Midbrain (tissue), 1 donor: ENCODE measurements at regions not wholly inside any gene's neighbourhood (a gene's known extent, or its start where the extent isn't known, plus 50 kb on each side); places are given as distances from the start of the nearest gene placed in this dataset.

ENCODE experiments used
- DNase-seq: peaks from one replicate; lab custom pipeline; 2025; lab: John Stamatoyannopoulos, UW

DNA sequence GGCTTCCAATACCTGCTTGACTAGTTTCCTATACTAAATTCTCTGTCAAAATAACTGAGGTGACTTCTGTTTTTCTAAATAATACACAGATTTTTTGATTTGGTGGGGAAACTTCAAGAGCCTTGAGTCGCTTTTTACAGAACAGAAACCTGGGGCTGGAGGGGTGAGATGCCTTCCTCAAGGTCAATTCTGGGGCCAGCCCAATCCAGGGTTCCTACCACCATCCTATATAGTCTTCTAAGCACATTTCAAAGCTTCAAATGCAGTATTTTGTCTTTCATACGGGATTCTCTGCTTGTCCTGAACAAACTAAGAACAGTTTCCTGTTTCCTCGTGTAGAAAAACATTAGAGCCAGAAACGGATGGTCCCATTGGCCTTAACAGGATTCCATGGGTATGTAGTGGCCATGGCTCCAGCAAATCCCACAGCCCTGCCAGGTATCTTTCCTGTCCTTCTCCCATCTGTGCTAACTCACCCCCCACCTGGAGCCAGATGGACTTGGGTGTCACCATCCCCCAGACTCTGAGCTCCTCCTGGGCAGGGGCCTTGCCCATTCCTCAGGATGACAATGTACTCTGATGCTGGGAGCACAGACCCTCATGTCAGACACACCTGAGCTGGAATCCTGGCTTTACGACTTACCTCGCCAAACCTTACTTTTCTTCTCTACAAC lies 146.9 kb downstream of the KLF13 start:
- DNase-seq, result no peak

GRCh38 chr15:31474059-31474868 lies 147.6 kb downstream of the KLF13 start:
- DNase-seq, result no peak

DNA sequence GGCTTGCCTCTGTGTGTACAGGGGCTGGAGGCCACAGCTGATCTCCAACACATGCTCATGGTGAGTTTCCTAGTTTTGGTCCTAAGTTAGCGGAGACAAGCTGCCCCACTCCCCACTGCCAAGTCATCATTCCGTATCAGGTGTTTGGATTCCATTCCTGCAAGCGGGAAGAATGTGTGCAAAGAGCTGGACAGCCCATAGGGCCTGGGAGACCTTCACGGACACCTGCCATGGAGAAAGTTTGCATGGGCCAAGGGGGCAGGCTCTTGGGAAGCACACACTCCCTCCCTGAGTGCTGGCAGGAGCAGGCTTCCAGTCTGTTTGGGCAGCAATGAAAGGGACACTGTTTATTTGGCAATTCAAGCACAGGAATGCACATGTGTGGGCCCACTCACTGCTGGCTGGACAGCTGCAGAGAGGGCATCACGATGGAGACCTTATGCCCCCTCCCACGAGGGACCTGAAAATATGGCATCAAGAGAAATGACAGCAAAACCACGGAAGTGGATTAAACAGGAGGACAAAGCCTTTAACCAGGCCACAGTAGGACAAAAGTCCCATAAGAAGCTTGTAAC lies 149.7 kb downstream of the KLF13 start:
- no peak for DNase-seq

DNA sequence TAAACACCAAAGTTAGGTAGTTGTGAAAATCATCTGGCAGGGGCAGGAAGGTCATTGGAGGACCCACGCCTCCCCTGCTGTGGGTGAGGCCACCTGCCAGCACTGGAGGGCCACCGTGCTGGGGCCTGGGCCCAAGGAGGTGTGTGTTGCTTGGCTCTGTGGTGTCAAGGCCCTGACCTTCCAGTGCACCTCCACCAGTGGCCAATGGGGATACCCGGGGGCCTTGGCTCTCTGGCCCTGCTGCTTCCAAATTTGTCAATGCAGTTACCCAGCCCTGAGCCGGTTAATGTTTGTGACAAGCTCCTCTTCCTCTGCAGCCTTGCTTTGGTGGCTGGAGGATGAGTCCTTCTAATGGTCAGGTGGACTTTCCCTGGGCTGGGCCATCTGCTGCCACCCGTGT lies 150.2 kb downstream of the KLF13 start:
- no peak for DNase-seq

- DNase-seq, result no peak
Observed at GRCh38 chr15:31477301-31477700, 150.7 kb downstream of the KLF13 start.

- DNase-seq, result no peak
Observed at GRCh38 chr15:31477851-31478701, 151.4 kb downstream of the KLF13 start.

DNA sequence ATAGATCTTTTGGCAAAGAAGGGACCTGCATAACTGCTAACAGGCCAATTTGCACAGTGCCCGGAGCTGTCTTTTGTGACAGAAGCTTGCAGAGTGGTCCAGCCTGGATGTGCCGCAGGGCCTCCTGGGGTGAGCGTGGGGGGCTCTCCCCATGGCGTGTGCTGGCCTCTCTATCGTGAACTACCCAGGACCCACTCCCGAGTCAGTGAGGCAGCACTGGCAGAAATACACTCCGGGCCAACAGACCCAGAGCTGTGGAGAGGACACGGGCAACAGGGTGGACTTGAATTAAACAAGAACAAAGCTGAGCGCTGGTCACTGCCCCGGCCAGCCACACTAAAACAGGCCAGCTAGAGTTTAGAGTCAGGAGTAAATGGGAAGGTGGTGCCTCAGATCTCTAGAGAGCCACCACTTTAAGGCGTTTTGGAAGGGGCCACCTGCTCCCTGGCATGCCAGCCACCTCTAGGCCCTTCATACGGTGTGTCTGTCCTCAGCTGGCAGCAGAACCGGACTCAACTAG lies 152.1 kb downstream of the KLF13 start:
- DNase-seq, result no peak

GRCh38 chr15:31480356-31481025 lies 153.9 kb downstream of the KLF13 start:
- DNase-seq, result no peak

DNA sequence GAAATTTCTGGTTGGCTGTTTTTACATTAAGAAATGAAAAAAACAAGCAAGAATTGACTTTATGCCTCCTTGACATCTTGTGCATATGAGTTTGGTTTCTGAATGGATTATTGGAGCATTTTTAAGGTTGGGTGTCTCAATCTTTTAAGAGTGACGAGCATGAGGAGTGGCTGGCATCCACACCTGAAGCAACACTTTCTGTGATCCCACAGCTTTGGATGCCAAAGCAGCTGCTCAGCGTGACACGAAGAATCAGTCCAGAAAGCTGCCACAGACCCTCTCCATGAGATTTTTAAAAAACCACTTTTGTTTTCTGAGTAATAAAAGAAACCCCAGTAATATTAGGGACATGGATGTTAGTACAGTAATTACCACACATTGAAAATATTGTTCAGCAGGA lies 154.5 kb downstream of the KLF13 start:
- no peak for DNase-seq

- no peak for DNase-seq
Observed at GRCh38 chr15:31482122-31482922, 155.7 kb downstream of the KLF13 start.

DNA sequence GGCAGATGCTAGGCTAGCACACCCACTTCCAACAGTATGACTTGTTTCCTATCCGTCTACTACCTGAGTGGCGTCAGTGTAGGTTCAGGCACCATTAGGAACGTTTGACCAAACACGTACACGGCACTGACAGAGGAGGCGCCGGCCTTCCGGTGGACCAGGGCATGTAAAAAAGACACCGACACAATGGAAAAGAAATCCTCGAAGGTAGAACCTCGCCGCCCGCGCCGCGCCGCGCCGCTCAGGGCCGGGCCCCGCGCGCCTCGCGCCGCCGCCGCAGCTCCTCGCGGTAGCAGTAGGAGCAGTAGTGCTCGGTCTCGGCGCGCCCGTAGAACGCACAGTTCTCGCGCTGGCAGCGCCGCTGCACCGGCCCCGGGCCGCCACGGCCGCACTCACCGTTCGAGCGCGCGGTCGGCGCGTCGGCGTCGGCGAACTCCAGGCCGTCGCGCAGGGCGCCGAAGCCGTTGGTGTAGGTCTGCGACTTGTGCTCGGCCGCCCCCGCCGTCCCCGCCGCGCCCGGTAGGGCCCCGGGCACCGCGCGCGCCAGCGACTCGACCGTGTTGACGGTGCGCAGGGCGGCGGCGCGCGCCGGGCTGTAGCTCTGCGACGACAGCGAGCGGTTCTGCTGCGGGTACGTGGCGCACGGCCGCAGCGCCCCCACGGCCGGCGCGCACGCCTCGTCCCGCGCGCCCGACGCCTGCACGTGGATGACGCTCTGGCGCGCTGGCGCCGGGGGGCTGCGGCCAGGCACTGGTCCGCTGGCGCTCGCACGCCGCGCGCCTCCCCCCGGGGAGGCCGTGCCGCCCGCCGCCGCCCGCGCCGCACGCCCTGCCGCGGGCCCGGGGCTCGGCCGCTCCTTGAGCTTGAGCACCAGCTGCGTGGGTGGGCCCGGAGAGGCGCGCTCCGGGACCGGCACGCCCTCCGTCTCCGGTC lies 156.7 kb downstream of the KLF13 start:
- DNase-seq, result no peak

- DNase-seq, result no peak
Observed at GRCh38 chr15:31483986-31484951, 157.6 kb downstream of the KLF13 start.

GRCh38 chr15:31484986-31485385 lies 158.4 kb downstream of the KLF13 start:
- no peak for DNase-seq

DNA sequence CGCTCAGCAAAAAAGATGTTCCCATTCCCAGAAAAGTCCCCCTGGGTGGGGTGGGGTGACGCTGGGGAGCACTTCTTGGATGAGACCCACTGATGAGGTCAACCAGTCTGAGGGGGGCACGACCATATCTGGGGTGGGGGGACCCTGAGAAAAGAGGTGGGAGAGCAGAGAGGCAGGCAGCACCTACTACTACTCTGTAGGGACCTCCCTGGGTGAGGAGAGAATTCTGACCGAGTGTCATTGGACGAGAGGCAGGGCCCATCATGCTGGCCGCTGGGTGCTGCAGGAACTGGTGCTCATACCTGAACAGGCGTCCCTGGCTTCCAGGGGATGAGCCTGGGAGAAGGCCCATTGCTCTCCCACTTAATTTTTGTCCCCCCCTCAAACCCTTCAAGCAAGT lies 158.8 kb downstream of the KLF13 start:
- no peak for DNase-seq

DNA sequence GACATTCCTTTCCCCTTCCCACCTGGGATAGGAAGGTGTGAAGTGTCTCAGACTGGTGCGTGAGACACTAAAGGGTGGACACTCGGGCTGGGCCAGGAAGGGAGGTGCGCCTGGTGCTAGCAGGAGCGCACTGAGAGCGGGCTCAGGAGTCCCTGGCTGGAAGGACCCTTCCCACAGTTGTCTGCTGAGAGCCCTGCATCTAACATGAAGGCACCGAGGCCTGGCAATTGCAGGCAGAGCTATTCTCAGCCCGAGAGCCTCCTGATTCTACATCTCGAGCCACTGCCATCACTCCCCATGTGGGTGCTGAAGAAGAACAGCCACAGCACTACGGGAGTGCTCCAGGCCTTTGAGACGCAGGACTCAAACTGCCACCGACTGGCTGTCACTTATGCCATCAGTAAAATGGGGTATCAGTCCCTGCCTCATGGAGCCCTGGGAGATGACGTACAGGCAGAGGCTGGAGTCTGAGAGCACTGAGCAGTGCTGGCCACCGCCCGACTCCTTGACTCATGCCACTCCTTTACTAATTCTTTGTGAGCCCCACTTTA lies 159.4 kb downstream of the KLF13 start:
- no peak for DNase-seq

GRCh38 chr15:31486506-31486905 lies 159.9 kb downstream of the KLF13 start:
- no peak for DNase-seq

DNA sequence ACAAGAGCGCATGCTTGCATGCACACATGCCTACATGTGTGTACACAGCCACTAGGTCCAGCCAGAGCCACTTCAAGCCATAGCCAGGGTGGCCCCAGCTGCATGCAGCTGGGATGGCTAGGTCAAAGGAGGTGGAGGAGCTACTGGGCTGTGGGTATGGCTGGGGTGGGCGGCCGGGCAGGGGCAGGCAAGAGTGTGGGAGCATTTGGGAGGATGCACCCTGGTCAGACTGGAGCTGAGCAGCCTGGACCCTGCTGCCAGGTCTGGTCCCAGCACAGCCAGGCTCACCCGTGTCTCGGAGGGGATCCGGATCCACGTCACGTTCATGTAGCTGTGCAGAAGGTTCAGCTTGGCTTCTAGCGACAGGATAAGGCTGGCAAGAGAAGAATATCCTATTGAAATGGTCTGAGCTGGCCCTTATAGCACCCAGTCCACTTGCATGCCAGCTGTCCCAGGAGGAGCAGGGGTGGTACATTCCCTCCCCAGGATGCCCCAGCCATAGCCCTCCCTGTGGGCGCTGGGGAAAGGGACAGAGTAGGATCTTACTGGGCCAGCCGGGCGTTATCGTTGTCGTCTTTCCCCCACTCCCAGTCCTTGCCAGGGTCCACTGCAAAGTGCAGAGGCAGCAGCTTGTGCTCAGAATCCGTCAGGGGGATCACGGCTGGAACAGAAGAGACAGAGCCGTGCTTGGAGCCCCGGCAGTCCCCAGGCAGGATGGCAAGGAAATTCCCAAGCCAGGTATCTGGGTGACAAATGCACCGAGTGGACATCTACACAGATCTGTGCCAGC lies 160.5 kb downstream of the KLF13 start:
- DNase-seq, result no peak
